ENCODE measurements at regions not wholly inside any gene's neighbourhood (a gene's known extent, or its start where the extent isn't known, plus 50 kb on each side); places are given as distances from the start of the nearest gene placed in this dataset.

- no peak overlapping the region for H3K9ac ChIP-seq (ENCODE audit: low read depth, low read length)
- ChIA-PET POLR2A (ENCODE audit: unreplicated experiment) (no interaction called here), CTCF (no interaction called here)
- no peak overlapping the region for H2AFZ ChIP-seq (replicated peaks; ENCODE audit: low read length, poor library complexity)
- no peak overlapping the region for H3K18ac ChIP-seq (ENCODE audit: low read depth, low read length)
- dilution Hi-C loops (cut with HindIII; ENCODE audit: low sequenced_read_pairs, unreplicated experiment) (no loop called here), intact Hi-C loops (cut with micrococcal nuclease) (no loop called here), in situ Hi-C loops (cut with MboI; ENCODE audit: low sequenced_read_pairs) (no loop called here)
- no peak overlapping the region for H3K4ac ChIP-seq (ENCODE audit: low read depth, low read length)
- no peak overlapping the region for H3K23ac ChIP-seq (ENCODE audit: low read depth, low read length)
- H4K8ac ChIP-seq (ENCODE audit: low read depth in 2 of 2, low read length in 2 of 2): no peak overlapping the region
- no TSS peak for BruUV-seq (replicated peaks)
- H4K5ac ChIP-seq (ENCODE audit: low read depth, low read length): no peak overlapping the region
- no peaks in the 10 kb centered on the region for H3K79me1 ChIP-seq (ENCODE audit: low read depth in 1 of 2, low read length in 2 of 2)
- no peak overlapping the region for H2AK9ac ChIP-seq (replicated peaks; ENCODE audit: low read depth, low read length, poor library complexity)
- no peak overlapping the region for H2BK120ac ChIP-seq (ENCODE audit: low read depth, low read length)
- no peaks in the 10 kb centered on the region for H3K27me3 ChIP-seq (ENCODE audit: control insufficient read depth, insufficient read depth, low read length)
- H3K27ac ChIP-seq (ENCODE audit: insufficient read depth, low read length): no peak overlapping the region
- H3K36me3 ChIP-seq (ENCODE audit: control insufficient read depth, insufficient read depth, low read length): no peaks in the 10 kb centered on the region
- H4K20me1 ChIP-seq (ENCODE audit: insufficient read depth, low read length): no peaks in the 10 kb centered on the region
- DNase-seq (no peak), ATAC-seq (ENCODE audit: low read depth) (no peak)
- TF ChIP-seq MAZ (IDR thresholded peaks at IDR 0.05; ENCODE audit: borderline replicate concordance, low read depth, low read length): no peak
- TF ChIP-seq CTCF (conservative IDR thresholded peaks at IDR 0.05; ENCODE audit: low read depth, low read length): no peak
- TF ChIP-seq RCOR1 (IDR thresholded peaks at IDR 0.05; ENCODE audit: insufficient replicate concordance, low read length): no peak
- no peak for TF ChIP-seq BHLHE40 (IDR thresholded peaks at IDR 0.05; ENCODE audit: low read depth, low read length)
- no peak for TF ChIP-seq RAD21 (IDR thresholded peaks at IDR 0.05; ENCODE audit: low read length)
- TF ChIP-seq MXI1 (IDR thresholded peaks at IDR 0.05; ENCODE audit: borderline replicate concordance, low read depth, low read length): no peak
- no peak for TF ChIP-seq CHD1 (IDR thresholded peaks at IDR 0.05; ENCODE audit: low read depth, low read length)
- TF ChIP-seq FOS (IDR thresholded peaks at IDR 0.05; ENCODE audit: low read depth, low read length): no peak
- TF ChIP-seq CEBPB (IDR thresholded peaks at IDR 0.05; ENCODE audit: low read depth, low read length): no peak
- TF ChIP-seq NFE2L2 (IDR thresholded peaks at IDR 0.05; ENCODE audit: low read depth, low read length): no peak
- TF ChIP-seq, protein P1, sequence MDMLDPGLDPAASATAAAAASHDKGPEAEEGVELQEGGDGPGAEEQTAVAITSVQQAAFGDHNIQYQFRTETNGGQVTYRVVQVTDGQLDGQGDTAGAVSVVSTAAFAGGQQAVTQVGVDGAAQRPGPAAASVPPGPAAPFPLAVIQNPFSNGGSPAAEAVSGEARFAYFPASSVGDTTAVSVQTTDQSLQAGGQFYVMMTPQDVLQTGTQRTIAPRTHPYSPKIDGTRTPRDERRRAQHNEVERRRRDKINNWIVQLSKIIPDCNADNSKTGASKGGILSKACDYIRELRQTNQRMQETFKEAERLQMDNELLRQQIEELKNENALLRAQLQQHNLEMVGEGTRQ (IDR thresholded peaks at IDR 0.05; ENCODE audit: low read depth, low read length): no peak
- H2BK15ac ChIP-seq (ENCODE audit: low read depth, low read length): no peak overlapping the region
- no peaks in the 10 kb centered on the region for H3K9me1 ChIP-seq (ENCODE audit: insufficient read depth, low read length)
- no peaks in the 10 kb centered on the region for H3K9me3 ChIP-seq (ENCODE audit: control insufficient read depth, insufficient read depth, low read length)
- 87% methylated on average over 6 of the region's 15 CpGs; no CpG with 5 or more reads in 1 of the 2 experiments for WGBS, 2 experiments (ENCODE audit: extremely low coverage in 2 of 2, insufficient read length in 1 of 2)
- no peak overlapping the region for H3K56ac ChIP-seq (ENCODE audit: extremely low read depth, insufficient read depth, low read length)
- H3K4me3 ChIP-seq (ENCODE audit: insufficient read depth, low read depth, low read length): no peak overlapping the region
- no peaks in the 10 kb centered on the region for H3K4me1 ChIP-seq (ENCODE audit: control insufficient read depth, insufficient read depth, low read length)
- no peak overlapping the region for H2AK5ac ChIP-seq (ENCODE audit: low read depth, low read length)
- H3K14ac ChIP-seq (replicated peaks; ENCODE audit: low read depth, low read length): no peak overlapping the region
- no peak overlapping the region for H4K91ac ChIP-seq (ENCODE audit: insufficient read depth, low read depth, low read length)
- H2BK20ac ChIP-seq (ENCODE audit: low read depth, low read length): no peak overlapping the region
- H2BK5ac ChIP-seq (ENCODE audit: low read depth, low read length, poor library complexity, severe bottlenecking): no peak overlapping the region
- no peak overlapping the region for H3K4me2 ChIP-seq (ENCODE audit: low read depth, low read length)
Measured at GRCh38 chr22:17303441-17303839, 65.8 kb upstream of the CECR2 start.

Data from IMR-90 (cell line).